T-helper 17 cell (primary cell): ENCODE measurements at regions not wholly inside any gene's neighbourhood (a gene's known extent, or its start where the extent isn't known, plus 50 kb on each side); places are given as distances from the start of the nearest gene placed in this dataset.

Experiments used
- ATAC-seq: fragments of 150-1000 bp; cut with Tn5 transposase; 2 replicates; pipeline ENCODE4 v1.10.0; 2021; ENCODE audit warnings: mild to moderate bottlenecking, moderate library complexity
- DNase-seq, 3 donors: peaks; one replicate each; pipeline versions ENCODE4 v3.0.0 to v3.0.0-alpha.2; 2020 to 2021
- H3K9me3 ChIP-seq: one replicate; pipeline ENCODE4 v1.7.0; 2013; ENCODE audit warnings: low read length, mild to moderate bottlenecking; ENCODE audit not compliant: control insufficient read depth, poor library complexity, severe bottlenecking
- H3K27ac Mint-ChIP-seq: one replicate; pipeline ENCODE4 v1.8.0; 2022; ENCODE audit warnings: mild to moderate bottlenecking, moderate library complexity, mixed read lengths
- H3K27me3 Mint-ChIP-seq: one replicate; pipeline ENCODE4 v1.8.0; 2022; ENCODE audit warnings: mixed read lengths
- H3K36me3 Mint-ChIP-seq: one replicate; pipeline ENCODE4 v1.8.0; 2022; ENCODE audit warnings: low read depth, mixed read lengths
- H3K4me1 Mint-ChIP-seq: one replicate; pipeline ENCODE4 v1.8.0; 2022; ENCODE audit warnings: mild to moderate bottlenecking, mixed read lengths
- H3K4me3 Mint-ChIP-seq: one replicate; pipeline ENCODE4 v1.8.0; 2022; ENCODE audit warnings: mild to moderate bottlenecking, moderate library complexity, mixed read lengths

DNA sequence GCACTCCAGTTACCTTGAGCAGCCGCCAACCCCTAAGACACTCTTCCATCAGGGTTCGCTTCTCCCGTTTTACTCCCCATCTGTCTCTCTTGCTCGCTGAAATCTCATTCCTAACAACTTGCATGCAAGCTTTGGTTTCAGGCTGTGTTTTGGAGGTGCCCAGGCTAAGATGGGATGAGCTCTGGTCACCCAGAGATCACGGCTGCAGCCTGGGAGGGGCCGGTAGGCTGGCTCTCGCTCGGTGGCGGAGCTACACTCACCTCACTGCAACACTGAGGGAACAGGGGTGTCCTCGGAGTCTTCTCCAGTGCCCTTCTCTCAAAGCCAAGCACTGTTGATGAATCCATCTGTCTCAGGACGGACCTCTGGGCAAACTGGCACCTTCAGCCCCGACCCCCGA, 197.5 kb downstream of the BARX2 start:
- Mint-ChIP-seq H3K4me3 (no peak overlapping the region), H3K36me3 (no peaks in the 10 kb centered on the region), H3K4me1 (no peaks in the 10 kb centered on the region), H3K27me3 (no peaks in the 10 kb centered on the region), H3K27ac (no peak overlapping the region)
- no peaks in the 10 kb centered on the region for H3K9me3 ChIP-seq
- ATAC-seq (no peak), DNase-seq (no peak)

DNA sequence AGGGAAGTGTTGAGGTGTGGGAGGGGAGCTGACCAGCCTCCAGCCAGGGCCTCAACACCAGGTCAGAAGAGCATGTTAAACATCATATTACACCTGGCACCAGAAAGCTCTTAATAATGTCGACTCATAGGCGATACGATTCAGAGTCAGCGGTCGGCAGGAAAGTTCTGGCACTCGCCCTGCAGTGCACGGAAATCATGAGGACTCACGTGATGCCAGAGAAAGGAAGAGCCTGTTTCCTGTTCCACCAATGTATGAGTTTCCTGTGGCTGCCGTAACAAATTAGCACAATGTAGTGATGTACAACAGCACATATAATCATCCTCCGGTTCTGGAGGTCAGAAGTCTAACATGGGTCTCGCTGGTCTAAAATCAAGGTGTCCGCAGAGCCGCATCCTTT, 198.8 kb downstream of the BARX2 start:
- ATAC-seq, result no peak
- H3K4me1 Mint-ChIP-seq, result no peaks in the 10 kb centered on the region

DNA sequence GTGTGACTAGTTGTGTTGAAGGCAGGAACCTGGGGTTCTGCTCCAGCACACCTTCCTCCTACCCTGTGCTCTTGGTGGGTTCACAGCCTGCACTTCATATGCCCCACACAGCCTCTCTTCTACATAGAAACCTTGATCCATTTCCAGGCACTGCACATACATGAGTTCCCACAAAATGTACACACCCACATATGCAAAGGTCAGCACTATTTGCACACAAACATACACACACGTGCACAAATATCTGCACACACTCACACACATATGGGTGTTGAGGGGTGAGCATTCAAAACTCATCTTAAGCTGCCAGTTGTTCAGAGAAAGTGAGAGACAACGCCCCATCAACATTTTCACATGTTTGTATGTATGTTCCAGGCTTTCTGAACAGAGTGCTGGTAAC, 201.0 kb downstream of the BARX2 start:
- H3K27ac Mint-ChIP-seq, result no peak overlapping the region
- H3K36me3 Mint-ChIP-seq, result no peaks in the 10 kb centered on the region
- H3K4me3 Mint-ChIP-seq, result no peak overlapping the region
- no peaks in the 10 kb centered on the region for H3K9me3 ChIP-seq
- no peak for ATAC-seq
- H3K27me3 Mint-ChIP-seq, result no peaks in the 10 kb centered on the region
- no peaks in the 10 kb centered on the region for H3K4me1 Mint-ChIP-seq
- no peak for DNase-seq

More for the DNA sequence above, 198.8 kb downstream of the BARX2 start:
- no peaks in the 10 kb centered on the region for H3K9me3 ChIP-seq
- no peak overlapping the region for H3K4me3 Mint-ChIP-seq
- H3K36me3 Mint-ChIP-seq, result no peaks in the 10 kb centered on the region
- no peak for DNase-seq
- H3K27me3 Mint-ChIP-seq, result no peaks in the 10 kb centered on the region
- no peak overlapping the region for H3K27ac Mint-ChIP-seq

DNA sequence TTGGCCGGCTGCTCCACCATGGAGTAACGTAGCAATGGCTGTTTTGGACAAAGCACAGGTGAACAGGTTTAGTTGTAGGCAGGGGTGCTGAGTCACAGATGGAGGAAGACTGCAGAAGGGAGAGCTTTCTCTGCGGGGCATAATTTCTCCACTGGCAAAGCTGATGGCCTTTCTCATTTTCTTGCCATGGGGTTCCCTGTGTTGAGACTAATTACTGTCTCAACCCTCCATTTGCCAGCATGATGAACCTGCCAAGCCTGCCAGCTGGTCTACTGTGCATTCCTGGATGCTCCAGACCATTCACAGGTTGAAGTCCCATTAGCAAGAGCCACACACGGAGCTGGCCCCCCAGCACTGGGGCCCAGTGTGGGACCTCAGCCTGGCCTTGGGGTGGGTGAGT, 202.4 kb downstream of the BARX2 start:
- Mint-ChIP-seq H3K36me3 (no peaks in the 10 kb centered on the region), H3K27me3 (no peaks in the 10 kb centered on the region), H3K27ac (no peak overlapping the region), H3K4me3 (no peak overlapping the region), H3K4me1 (no peaks in the 10 kb centered on the region)
- DNase-seq (no peak), ATAC-seq (no peak)
- H3K9me3 ChIP-seq, result no peaks in the 10 kb centered on the region

DNA sequence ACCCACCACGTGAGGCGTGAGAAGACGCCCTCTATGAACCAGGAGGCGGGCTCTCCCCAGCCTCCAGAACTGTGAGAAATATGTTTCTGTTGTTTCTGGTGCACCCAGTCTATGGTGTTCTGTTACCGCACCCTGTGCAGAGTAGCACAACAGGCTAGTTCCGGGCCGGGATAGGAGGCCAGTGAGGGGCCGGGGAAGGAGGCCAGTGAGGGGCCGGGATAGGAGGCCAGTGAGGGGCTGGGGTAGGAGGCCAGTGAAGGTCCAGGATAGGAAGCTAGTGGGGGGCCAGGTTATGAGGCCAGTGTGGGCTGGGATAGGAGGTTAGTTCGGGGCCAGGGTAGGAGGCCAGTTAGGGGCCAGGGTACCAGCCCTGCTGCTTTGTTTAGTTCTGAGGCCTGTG, 204.6 kb downstream of the BARX2 start:
- H3K9me3 ChIP-seq, result no peaks in the 10 kb centered on the region
- ATAC-seq (no peak), DNase-seq (no peak)
- H3K27ac Mint-ChIP-seq, result no peak overlapping the region
- no peaks in the 10 kb centered on the region for H3K27me3 Mint-ChIP-seq
- H3K4me1 Mint-ChIP-seq, result no peaks in the 10 kb centered on the region
- no peaks in the 10 kb centered on the region for H3K36me3 Mint-ChIP-seq
- H3K4me3 Mint-ChIP-seq, result no peak overlapping the region

DNA sequence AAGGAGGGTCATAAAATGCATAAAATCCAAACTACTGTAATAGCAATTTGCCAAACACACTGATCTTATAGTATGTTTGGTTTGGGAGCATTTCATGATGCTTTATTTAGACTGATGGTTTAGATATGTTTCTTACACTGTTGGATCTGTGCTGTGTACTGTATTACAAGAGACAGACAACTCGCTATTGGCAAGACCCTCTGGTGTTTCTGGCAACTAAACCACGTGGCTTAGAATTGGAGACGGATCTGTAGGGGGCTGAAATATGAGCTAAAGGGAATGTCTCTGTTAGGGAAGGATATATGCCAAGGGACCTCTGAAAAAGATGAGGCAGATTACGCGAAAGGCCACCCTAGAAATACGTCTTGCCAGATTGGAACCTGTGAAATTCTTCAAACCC, 208.7 kb downstream of the BARX2 start:
- H3K27ac Mint-ChIP-seq, result no peak overlapping the region
- no peak overlapping the region for H3K4me3 Mint-ChIP-seq
- no peaks in the 10 kb centered on the region for H3K27me3 Mint-ChIP-seq
- ATAC-seq (no peak), DNase-seq (no peak)
- H3K36me3 Mint-ChIP-seq, result no peaks in the 10 kb centered on the region
- H3K9me3 ChIP-seq, result no peaks in the 10 kb centered on the region
- no peaks in the 10 kb centered on the region for H3K4me1 Mint-ChIP-seq

DNA sequence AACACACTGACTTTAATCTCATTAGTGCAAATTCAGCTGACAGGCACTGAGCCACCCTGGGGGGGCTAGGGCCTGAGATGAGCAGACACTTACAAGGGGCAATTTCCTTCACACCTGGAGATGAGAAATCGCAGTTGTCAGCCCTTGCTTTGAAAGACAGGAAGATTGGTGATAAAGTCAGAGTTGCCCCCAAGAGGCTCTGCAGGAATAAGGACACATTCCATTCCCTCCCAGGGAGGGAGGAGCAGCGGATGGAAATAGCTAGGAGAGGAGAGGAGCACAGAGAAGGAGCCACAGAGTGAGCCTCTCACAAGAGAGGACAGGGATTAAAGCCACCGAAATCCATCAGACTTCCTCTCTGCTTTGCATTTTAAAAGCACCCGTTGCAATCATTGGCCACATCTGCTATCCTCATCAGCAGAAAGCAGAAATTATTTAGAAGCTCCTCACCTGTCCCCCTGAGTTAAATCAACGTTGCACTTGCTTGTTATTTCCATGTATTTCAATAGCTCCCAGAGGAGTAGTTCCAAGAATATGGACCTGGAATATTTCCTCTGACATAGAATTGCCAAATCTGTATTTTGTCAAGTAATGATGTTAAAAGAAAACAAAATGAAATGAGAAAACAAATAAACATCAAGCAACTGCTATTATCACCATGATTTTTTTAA, 213.7 kb downstream of the BARX2 start:
- DNase-seq, result no peak
- Mint-ChIP-seq H3K27ac (no peak overlapping the region), H3K4me3 (no peak overlapping the region), H3K4me1 (no peaks in the 10 kb centered on the region), H3K27me3 (no peaks in the 10 kb centered on the region), H3K36me3 (no peaks in the 10 kb centered on the region)
- no peaks in the 10 kb centered on the region for H3K9me3 ChIP-seq
- ATAC-seq, result no peak

DNA sequence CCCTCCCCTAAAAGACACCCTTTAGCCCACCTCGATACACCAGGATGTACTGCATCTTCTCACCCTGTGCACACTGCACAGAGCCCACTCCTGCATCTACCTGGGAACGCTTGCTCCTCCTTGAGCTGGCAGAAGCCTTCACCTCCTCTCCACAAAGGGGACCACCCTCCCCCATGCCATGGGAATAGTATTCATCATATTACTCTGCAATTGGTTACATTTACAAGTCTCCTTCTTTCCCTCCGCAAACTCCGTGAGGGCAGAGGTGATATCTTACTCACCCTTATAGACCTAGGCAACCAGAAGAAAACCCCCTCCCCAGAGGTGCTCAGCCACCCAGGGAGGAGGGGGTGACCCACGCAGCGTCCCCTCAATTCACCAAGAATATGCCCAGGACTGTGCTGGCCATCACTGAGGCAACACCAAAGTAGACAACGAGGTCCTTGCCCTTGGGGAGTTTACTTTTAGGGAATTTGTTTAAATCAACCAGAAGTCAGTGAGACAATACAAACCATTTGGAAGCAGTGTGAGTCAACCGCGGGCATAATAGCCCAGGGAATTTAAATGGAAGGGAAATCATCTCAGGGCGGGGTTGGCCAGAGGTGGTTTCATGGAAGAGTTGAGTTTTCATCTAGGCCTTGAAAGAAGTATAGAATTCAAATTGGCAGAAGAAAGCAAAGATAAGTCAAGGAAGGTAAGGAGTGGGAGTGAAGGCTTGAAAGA, 214.5 kb downstream of the BARX2 start:
- no peak for ATAC-seq
- H3K4me1 Mint-ChIP-seq, result no peaks in the 10 kb centered on the region
- H3K4me3 Mint-ChIP-seq, result no peak overlapping the region
- H3K27me3 Mint-ChIP-seq, result no peaks in the 10 kb centered on the region
- no peaks in the 10 kb centered on the region for H3K9me3 ChIP-seq
- no peaks in the 10 kb centered on the region for H3K36me3 Mint-ChIP-seq
- no peak for DNase-seq
- no peak overlapping the region for H3K27ac Mint-ChIP-seq

DNA sequence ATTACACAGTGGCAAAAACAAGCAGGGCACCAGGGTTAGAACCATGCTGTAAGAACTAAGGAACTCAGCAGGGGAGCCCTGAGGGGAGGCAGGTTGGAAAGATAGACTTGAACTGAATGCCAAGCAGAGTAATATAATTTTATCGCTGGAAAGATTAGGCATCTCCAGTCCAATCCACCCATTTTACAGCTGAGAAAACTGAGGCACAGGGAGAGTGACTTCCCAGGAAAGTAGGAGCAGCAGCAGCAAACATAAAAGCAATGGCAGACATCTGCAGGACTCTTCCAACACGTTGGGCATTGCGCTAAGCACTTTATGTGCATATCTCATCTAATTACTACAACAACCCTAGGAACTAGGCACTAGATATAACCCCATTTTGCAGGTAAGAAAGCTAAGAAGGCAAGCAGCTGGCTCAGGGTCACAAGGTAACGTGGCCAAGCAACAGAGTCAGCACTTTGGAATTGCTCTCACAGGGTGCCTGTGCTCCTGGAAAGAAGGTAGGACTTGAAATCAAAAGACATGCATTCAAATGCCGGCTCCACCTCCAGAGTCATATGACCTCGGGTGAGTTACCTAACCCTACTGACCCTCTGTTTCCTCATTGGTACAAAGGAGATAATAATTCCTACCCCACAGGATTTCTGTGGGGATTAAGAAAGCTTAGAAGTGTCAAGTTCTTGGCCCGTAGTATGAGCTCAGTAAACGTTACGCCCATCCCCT, 215.3 kb downstream of the BARX2 start:
- no peaks in the 10 kb centered on the region for H3K9me3 ChIP-seq
- Mint-ChIP-seq H3K27me3 (no peaks in the 10 kb centered on the region), H3K27ac (no peak overlapping the region), H3K4me3 (no peak overlapping the region), H3K4me1 (no peaks in the 10 kb centered on the region), H3K36me3 (no peaks in the 10 kb centered on the region)
- DNase-seq, result no peak
- no peak for ATAC-seq

DNA sequence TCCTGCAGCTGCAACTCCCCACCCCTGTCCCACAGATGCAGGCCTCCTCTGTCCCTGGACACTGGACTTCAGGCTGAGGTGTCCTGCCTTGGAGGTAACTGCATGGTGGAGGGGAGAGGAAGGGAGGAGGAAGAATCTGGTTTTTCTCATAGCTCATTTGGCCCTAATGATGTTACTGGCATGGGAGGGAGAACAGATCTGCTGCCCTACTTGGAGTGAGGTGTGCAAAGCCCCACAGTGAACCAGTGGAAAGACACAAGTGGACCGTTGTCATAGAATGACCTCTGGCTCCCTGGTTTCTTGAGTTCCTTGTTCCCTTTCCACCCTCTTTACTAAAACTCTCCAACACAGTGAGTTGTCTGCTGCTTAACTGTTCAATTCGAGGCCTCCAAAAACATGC, 215.9 kb downstream of the BARX2 start:
- ATAC-seq (no peak), DNase-seq (no peak)
- Mint-ChIP-seq H3K4me1 (no peaks in the 10 kb centered on the region), H3K27ac (no peak overlapping the region), H3K36me3 (no peaks in the 10 kb centered on the region), H3K4me3 (no peak overlapping the region), H3K27me3 (no peaks in the 10 kb centered on the region)
- no peaks in the 10 kb centered on the region for H3K9me3 ChIP-seq

DNA sequence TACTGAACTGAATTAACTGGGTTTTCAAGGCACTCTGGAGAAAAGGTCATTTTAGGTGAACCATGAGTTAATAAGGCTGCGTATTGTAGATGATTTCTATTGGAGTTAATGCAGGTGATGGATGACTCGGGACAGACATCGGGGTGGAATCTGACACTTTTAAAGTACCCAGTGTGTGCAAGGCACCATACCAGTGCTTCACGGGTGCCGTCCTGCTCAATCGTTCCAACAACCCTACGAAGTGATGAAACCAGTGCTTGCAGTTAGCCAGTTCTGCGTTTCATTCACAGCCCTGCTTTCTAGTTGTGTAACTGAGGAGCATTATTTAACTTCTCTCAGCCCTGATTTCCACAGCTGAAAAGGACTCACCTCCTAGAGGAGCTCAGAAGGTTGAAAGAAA, 216.5 kb downstream of the BARX2 start:
- Mint-ChIP-seq H3K27ac (no peak overlapping the region), H3K4me3 (no peak overlapping the region), H3K27me3 (no peaks in the 10 kb centered on the region), H3K4me1 (no peaks in the 10 kb centered on the region), H3K36me3 (no peaks in the 10 kb centered on the region)
- DNase-seq (no peak), ATAC-seq (no peak)
- no peaks in the 10 kb centered on the region for H3K9me3 ChIP-seq

DNA sequence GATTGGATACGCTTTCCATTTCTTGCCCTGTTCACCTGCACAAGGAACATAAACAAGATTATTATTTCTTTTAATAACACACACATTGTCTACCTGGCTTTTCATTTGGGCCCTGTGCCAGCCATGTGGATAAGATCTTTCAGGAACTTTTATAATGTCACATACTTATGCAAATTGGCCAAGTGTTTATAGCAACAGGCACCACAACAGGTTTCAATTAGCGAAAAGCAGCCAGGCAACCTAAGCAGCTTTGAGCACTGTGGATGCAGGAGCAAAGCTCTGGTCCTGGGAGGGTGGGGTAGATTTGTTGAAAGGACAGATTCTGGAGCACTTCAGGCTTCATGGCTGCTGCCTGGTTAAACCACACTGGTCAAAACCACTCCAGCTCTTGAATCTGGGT, 217.4 kb downstream of the BARX2 start:
- no peak overlapping the region for H3K27ac Mint-ChIP-seq
- no peak for ATAC-seq
- H3K36me3 Mint-ChIP-seq, result no peaks in the 10 kb centered on the region
- DNase-seq, result no peak
- H3K4me1 Mint-ChIP-seq, result no peaks in the 10 kb centered on the region
- H3K27me3 Mint-ChIP-seq, result no peaks in the 10 kb centered on the region
- H3K4me3 Mint-ChIP-seq, result no peak overlapping the region
- no peaks in the 10 kb centered on the region for H3K9me3 ChIP-seq

DNA sequence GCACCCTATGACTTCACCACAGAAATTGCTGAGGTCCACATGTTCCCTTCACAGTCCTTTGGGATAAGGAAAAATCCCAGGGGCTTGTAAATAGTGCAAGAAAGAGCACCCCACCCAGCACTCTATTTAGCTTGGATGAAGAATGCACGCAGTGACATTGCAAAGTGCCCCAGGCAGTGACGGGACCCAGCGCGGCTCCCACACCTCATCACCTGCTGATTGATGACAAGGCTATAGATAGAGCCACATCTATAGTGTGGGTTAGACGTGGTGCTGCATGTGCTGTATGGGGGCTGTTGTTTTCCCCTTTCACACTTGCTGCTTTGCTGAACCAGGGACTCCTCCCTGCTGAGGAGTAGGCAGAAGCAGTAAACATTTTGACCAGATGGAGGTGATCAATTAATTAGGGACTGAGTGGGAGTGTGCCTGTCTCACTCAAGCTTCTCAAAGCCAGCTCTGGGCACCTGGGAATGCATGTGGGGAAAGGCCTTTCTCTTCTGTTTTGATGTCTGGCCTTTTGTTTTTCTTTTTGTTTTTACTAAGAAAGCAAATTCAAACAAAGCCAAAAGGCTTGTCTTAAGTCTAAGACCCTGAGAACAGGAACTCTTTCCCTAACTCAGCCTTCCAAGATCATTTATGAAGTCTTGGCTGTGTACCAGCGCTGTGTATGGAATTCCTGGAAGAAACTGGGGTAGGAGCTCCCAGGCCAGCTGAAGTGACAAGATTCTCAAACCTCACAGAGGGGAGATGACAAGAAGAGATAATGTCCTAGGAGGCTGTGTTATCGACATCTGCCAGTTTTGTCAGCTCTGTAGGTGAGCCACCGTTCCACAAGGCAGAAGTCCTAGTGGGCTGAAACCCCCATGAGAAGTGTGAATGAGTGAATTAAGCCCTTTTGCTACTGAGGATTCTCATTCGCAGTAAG, 219.7 kb downstream of the BARX2 start:
- Mint-ChIP-seq H3K27me3 (no peaks in the 10 kb centered on the region), H3K4me1 (no peaks in the 10 kb centered on the region), H3K4me3 (no peak overlapping the region), H3K36me3 (no peaks in the 10 kb centered on the region), H3K27ac (no peak overlapping the region)
- H3K9me3 ChIP-seq, result no peaks in the 10 kb centered on the region
- DNase-seq, result no peak
- no peak for ATAC-seq
